ENCODE measurements at regions not wholly inside any gene's neighbourhood (a gene's known extent, or its start where the extent isn't known, plus 50 kb on each side); places are given as distances from the start of the nearest gene placed in this dataset.
"Not testable (repeated sequence)": the region's sequence is repeated elsewhere in the genome, so short reads cannot be mapped to it uniquely, and the experiment has no call there.

DNA sequence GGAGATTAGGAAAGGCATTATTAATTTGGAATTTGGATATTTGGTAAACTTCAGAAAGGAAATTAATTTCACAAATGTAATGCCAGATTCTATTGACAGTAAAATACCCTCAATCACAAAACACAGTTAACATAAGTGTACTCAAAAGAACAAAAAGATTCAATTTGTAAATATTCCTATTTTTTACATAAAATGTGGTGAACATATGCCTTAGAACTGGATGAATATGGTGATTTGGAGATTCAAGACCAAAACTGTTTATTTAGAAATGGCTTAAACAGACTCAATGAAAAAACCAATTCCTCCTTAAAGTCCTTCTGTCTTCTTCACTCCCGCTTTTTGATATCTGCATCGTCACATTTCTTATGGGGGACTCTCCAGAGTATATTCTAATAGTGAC lies 417.6 kb upstream of the TENM3 start:
- H3K27me3 ChIP-seq = no peaks in the 10 kb centered on the region
- DNase-seq = no peak
- no peaks in the 10 kb centered on the region for H3K9me3 ChIP-seq
- no peaks in the 10 kb centered on the region for H3K4me1 ChIP-seq
- H3K4me3 ChIP-seq (ENCODE audit: low read depth, low read length) = no peak overlapping the region
- H3K36me3 ChIP-seq = no peaks in the 10 kb centered on the region
- TF ChIP-seq, protein P1, sequence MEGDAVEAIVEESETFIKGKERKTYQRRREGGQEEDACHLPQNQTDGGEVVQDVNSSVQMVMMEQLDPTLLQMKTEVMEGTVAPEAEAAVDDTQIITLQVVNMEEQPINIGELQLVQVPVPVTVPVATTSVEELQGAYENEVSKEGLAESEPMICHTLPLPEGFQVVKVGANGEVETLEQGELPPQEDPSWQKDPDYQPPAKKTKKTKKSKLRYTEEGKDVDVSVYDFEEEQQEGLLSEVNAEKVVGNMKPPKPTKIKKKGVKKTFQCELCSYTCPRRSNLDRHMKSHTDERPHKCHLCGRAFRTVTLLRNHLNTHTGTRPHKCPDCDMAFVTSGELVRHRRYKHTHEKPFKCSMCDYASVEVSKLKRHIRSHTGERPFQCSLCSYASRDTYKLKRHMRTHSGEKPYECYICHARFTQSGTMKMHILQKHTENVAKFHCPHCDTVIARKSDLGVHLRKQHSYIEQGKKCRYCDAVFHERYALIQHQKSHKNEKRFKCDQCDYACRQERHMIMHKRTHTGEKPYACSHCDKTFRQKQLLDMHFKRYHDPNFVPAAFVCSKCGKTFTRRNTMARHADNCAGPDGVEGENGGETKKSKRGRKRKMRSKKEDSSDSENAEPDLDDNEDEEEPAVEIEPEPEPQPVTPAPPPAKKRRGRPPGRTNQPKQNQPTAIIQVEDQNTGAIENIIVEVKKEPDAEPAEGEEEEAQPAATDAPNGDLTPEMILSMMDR (IDR thresholded peaks at IDR 0.05; ENCODE audit: low read depth, low read length) = no peak

DNA sequence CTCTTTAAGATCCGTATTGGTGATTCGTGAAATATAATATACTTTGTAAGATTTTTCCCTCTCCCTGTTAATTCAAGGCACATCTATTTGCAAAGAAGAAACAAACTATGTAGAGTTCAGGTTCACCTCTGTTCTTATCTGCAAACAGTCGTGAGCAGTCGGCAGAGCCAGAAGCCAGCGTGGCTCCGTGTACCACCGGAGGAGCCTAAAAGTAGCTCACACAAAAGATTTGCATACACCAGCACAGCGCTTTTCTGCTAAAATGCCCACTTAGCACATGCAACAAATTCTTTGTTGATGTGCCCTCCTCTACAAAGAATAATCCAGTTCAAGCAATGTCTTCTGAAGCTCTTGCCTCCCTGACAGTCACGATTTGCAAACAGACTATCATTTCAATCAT lies 416.0 kb upstream of the TENM3 start:
- TF ChIP-seq, protein P1 (IDR thresholded peaks at IDR 0.05; ENCODE audit: low read depth, low read length) = no peak
- no peaks in the 10 kb centered on the region for H3K36me3 ChIP-seq
- no peak overlapping the region for H3K4me3 ChIP-seq (ENCODE audit: low read depth, low read length)
- H3K9me3 ChIP-seq = no peaks in the 10 kb centered on the region
- H3K27me3 ChIP-seq = no peaks in the 10 kb centered on the region
- no peaks in the 10 kb centered on the region for H3K4me1 ChIP-seq
- no peak for DNase-seq

DNA sequence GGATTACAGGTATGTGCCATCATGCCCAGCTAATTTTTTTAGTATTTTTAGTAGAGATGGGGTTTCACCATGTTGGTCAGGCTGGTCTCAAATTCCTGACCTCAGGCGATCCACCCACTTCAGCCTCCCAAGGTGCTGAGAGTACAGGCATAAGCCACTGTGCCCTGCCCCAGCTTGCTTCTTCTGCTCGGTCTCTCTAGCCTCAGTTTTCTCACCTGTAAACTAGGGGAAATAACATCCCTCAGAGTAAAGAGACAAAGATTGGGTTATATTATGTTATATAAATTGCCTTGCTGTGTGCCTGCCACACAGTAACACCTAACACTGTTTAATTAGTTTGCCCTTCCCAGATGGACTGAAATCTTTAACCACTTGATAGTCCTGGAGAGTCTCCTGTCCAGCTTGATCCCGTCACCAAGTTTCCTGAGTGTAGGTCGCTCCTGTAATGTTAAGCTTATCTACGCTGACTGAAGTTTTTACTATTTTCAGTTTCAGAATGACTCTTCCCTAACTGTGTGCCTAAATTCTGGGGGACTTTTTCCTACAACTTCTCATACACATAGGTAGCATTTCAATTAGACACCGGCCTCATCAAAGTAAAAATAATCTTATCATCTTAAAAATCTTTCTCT lies 412.7 kb upstream of the TENM3 start:
- H3K9me3 ChIP-seq = no peaks in the 10 kb centered on the region
- H3K36me3 ChIP-seq = no peaks in the 10 kb centered on the region
- DNase-seq = no peak
- H3K4me3 ChIP-seq (ENCODE audit: low read depth, low read length) = no peak overlapping the region
- H3K4me1 ChIP-seq = no peaks in the 10 kb centered on the region
- H3K27me3 ChIP-seq = no peaks in the 10 kb centered on the region
- TF ChIP-seq, protein P1 (IDR thresholded peaks at IDR 0.05; ENCODE audit: low read depth, low read length) = no peak

DNA sequence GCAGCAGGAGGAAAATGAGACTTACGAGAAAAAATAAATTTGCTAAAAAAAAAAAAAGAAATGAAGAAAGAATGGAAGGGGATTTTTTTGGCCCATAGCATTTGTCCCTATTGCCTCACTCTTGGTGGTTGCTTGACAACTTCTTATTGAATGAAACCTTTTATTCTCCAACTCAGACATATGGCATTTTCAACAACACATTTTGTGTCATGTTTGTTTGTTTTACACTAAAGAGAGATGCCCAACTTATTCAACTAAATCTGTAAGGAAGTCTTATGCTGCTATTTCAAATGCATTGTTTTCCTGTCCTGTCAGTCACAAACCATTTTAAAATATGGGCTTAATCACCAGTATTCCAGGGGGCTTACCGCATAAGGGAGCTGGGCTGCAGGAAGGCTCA lies 409.1 kb upstream of the TENM3 start:
- no peaks in the 10 kb centered on the region for H3K9me3 ChIP-seq
- no peaks in the 10 kb centered on the region for H3K4me1 ChIP-seq
- TF ChIP-seq, protein P1 (IDR thresholded peaks at IDR 0.05; ENCODE audit: low read depth, low read length) = no peak
- no peak overlapping the region for H3K4me3 ChIP-seq (ENCODE audit: low read depth, low read length)
- DNase-seq = no peak
- H3K36me3 ChIP-seq = no peaks in the 10 kb centered on the region
- no peaks in the 10 kb centered on the region for H3K27me3 ChIP-seq

GRCh38 chr4:181835348-181835747 lies 407.9 kb upstream of the TENM3 start:
- Histone ChIP-seq H3K27me3 (no peaks in the 10 kb centered on the region), H3K4me1 (no peaks in the 10 kb centered on the region), H3K9me3 (no peaks in the 10 kb centered on the region), H3K4me3 (ENCODE audit: low read depth, low read length) (no peak overlapping the region), H3K36me3 (no peaks in the 10 kb centered on the region)
- TF ChIP-seq, protein P1 (IDR thresholded peaks at IDR 0.05; ENCODE audit: low read depth, low read length) = no peak
- no peak for DNase-seq

DNA sequence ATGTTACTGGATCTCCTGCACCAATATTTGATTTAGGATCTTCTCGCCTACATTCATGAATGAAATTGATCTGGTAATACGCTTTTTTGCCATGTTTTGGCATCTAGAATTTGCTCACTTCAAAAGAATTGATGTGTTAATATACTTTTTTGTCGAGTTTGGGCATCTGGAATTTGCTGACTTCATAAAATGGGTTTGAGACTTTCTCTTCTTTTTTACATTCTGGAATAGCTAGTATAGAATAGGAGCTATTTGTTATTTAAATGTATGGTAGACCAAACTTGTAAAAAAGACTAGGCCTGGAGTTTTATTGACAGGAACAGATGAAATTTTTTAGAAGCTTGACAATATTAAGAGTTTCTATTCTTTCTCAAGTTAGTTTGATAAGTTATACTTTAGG lies 404.9 kb upstream of the TENM3 start:
- H3K4me1 ChIP-seq = no peaks in the 10 kb centered on the region; the same call in 1 of the 2 replicates
- H3K4me3 ChIP-seq (ENCODE audit: low read depth, low read length) = no peak overlapping the region
- no peaks in the 10 kb centered on the region for H3K36me3 ChIP-seq
- H3K9me3 ChIP-seq = no peaks in the 10 kb centered on the region
- no peak for DNase-seq
- no peaks in the 10 kb centered on the region for H3K27me3 ChIP-seq
- TF ChIP-seq, protein P1 (IDR thresholded peaks at IDR 0.05; ENCODE audit: low read depth, low read length) = no peak

DNA sequence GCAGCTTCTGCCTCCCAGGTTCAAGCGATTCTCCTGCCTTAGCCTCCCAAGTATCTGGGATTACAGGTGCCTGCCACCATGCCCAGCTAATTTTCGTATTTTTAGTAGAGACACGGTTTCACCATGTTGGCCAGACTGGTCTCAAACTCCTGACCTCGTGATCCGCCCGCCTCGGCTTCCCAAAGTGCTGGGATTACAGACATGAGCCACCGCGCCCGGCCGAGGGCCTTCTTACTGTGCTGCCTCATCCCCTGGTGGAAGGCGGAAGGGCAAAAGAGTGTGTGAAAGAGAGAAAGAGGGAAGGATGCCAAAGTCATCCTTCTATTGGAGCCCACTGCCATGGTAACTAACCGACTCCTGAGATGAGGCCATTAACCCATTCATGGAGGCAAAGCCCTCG lies 399.4 kb upstream of the TENM3 start:
- DNase-seq; H3K36me3 ChIP-seq; H3K4me3 ChIP-seq (ENCODE audit: low read depth, low read length); H3K9me3 ChIP-seq; H3K27me3 ChIP-seq; H3K4me1 ChIP-seq: not testable (repeated sequence)
